HEK293 (cell line): ENCODE measurements at regions not wholly inside any gene's neighbourhood (a gene's known extent, or its start where the extent isn't known, plus 50 kb on each side); places are given as distances from the start of the nearest gene placed in this dataset.
"Not testable (repeated sequence)": the region's sequence is repeated elsewhere in the genome, so short reads cannot be mapped to it uniquely, and the experiment has no call there.

Experiments used
- CTCF ChIA-PET: fragments of 350-600 bp; formaldehyde crosslinking; extraction: SDS; loops from one replicate; lab custom pipeline; 2021; ENCODE audit warnings: antibody characterized with exemption; lab: Yijun Ruan, JAX
- POLR2A ChIA-PET: fragments of 300-600 bp; formaldehyde crosslinking; extraction: SDS; loops from one replicate; lab custom pipeline; 2020; ENCODE audit warnings: antibody characterized with exemption, inconsistent platforms; lab: Yijun Ruan, JAX
- H3K27ac ChIP-seq: fragments of 200-500 bp; sonication (Bioruptor generic); 2 replicates; pipeline ENCODE4 v1.5.1; 2014; ENCODE audit warnings: low read depth, low read length, control low read depth, inconsistent platforms; ENCODE audit errors: extremely low read depth
- H3K36me3 ChIP-seq, 2 experiments: fragments of 200-500 bp in 1 of 2; sonication (Bioruptor generic) in 1 of 2; 1 replicate in 1 of 2; 2 replicates in 1 of 2; pipeline ENCODE4 v1.5.1; 2014 to 2017; ENCODE audit warnings: inconsistent platforms in 2 of 2, low read length in 2 of 2; ENCODE audit not compliant: control insufficient read depth in 2 of 2, insufficient read depth in 1 of 2
- H3K4me1 ChIP-seq: fragments of 200-500 bp; sonication (Bioruptor generic); 2 replicates; pipeline ENCODE4 v1.5.1; 2014; ENCODE audit warnings: mild to moderate bottlenecking, low read length, inconsistent platforms; ENCODE audit not compliant: control insufficient read depth, insufficient read depth
- H3K4me3 ChIP-seq: 2 replicates; pipeline ENCODE4 v1.5.1; 2011; ENCODE audit warnings: low read depth, mild to moderate bottlenecking, control low read depth, low read length, moderate library complexity
- H3K9me3 ChIP-seq: fragments of 200-500 bp; sonication (Bioruptor generic); 2 replicates; pipeline ENCODE4 v1.5.1; 2014; ENCODE audit warnings: low read depth, low read length, inconsistent platforms; ENCODE audit not compliant: control insufficient read depth, insufficient read depth
- GLIS2 ChIP-seq: fragments of 450-650 bp; formaldehyde crosslinking; IDR thresholded peaks from 2 replicates; pipeline ENCODE4 v1.5.1; 2016; ENCODE audit warnings: missing biosample characterization, missing genetic modification characterization
- HOXC10 ChIP-seq: sonication (generic); formaldehyde crosslinking; IDR thresholded peaks from 2 replicates; pipeline ENCODE4 v1.8.1; 2023; ENCODE audit warnings: mild to moderate bottlenecking, missing genetic modification reagents
- MEIS1 ChIP-seq: sonication (generic); formaldehyde crosslinking; IDR thresholded peaks from 2 replicates; pipeline ENCODE4 v1.8.1; 2022; ENCODE audit warnings: missing genetic modification reagents, mild to moderate bottlenecking, borderline replicate concordance
- REST ChIP-seq: fragments of 450-650 bp; formaldehyde crosslinking; IDR thresholded peaks from 2 replicates; pipeline ENCODE4 v1.5.1; 2016; ENCODE audit warnings: missing biosample characterization, missing genetic modification characterization
- SP3 ChIP-seq: fragments of 450-650 bp; formaldehyde crosslinking; IDR thresholded peaks from 2 replicates; pipeline ENCODE4 v1.5.1; 2016; ENCODE audit warnings: missing biosample characterization, missing genetic modification characterization
- YY1 ChIP-seq: fragments of 450-650 bp; formaldehyde crosslinking; IDR thresholded peaks from 2 replicates; pipeline ENCODE4 v1.5.1; 2018; ENCODE audit warnings: missing biosample characterization, missing genetic modification characterization
- ZBTB1 ChIP-seq: fragments of 450-650 bp; formaldehyde crosslinking; IDR thresholded peaks from 2 replicates; pipeline ENCODE4 v1.5.1; 2016; ENCODE audit warnings: missing biosample characterization, missing genetic modification characterization
- ZBTB21 ChIP-seq: fragments of 450-650 bp; formaldehyde crosslinking; IDR thresholded peaks from 2 replicates; pipeline ENCODE4 v1.5.1; 2017; ENCODE audit warnings: missing biosample characterization, missing genetic modification characterization
- ZBTB7A ChIP-seq: fragments of 450-650 bp; formaldehyde crosslinking; IDR thresholded peaks from 2 replicates; pipeline ENCODE4 v1.5.1; 2016; ENCODE audit warnings: low read depth, missing biosample characterization, missing genetic modification characterization
- ZIC2 ChIP-seq: fragments of 450-650 bp; formaldehyde crosslinking; IDR thresholded peaks from 2 replicates; pipeline ENCODE4 v1.5.1; 2016; ENCODE audit warnings: missing biosample characterization, missing genetic modification characterization
- ZNF133 ChIP-seq: fragments of 450-650 bp; formaldehyde crosslinking; IDR thresholded peaks from 2 replicates; pipeline ENCODE4 v1.5.1; 2016; ENCODE audit warnings: missing biosample characterization, missing genetic modification characterization
- ZNF174 ChIP-seq: fragments of 450-650 bp; formaldehyde crosslinking; IDR thresholded peaks from 2 replicates; pipeline ENCODE4 v1.5.0; 2017; ENCODE audit warnings: missing biosample characterization, mild to moderate bottlenecking, missing genetic modification characterization
- ZNF202 ChIP-seq: fragments of 450-650 bp; formaldehyde crosslinking; IDR thresholded peaks from 2 replicates; pipeline ENCODE4 v1.5.1; 2016; ENCODE audit warnings: missing biosample characterization, missing genetic modification characterization, borderline replicate concordance
- ZNF239 ChIP-seq: fragments of 450-650 bp; formaldehyde crosslinking; IDR thresholded peaks from 2 replicates; pipeline ENCODE4 v1.5.1; 2016; ENCODE audit warnings: missing biosample characterization, missing genetic modification characterization
- ZNF354C ChIP-seq: fragments of 450-650 bp; formaldehyde crosslinking; IDR thresholded peaks from 2 replicates; pipeline ENCODE4 v1.5.1; 2016; ENCODE audit warnings: missing biosample characterization, missing genetic modification characterization, low read depth, borderline replicate concordance
- ZNF416 ChIP-seq: fragments of 450-650 bp; formaldehyde crosslinking; IDR thresholded peaks from 2 replicates; pipeline ENCODE4 v1.5.1; 2016; ENCODE audit warnings: missing biosample characterization, missing genetic modification characterization
- ZNF513 ChIP-seq: fragments of 450-650 bp; IDR thresholded peaks from 2 replicates; pipeline ENCODE4 v1.5.1; 2018; ENCODE audit warnings: missing biosample characterization, missing genetic modification characterization
- ZNF580 ChIP-seq: fragments of 450-650 bp; formaldehyde crosslinking; IDR thresholded peaks from 2 replicates; pipeline ENCODE4 v1.5.1; 2016; ENCODE audit warnings: missing biosample characterization, missing genetic modification characterization
- ZNF596 ChIP-seq: fragments of 450-650 bp; IDR thresholded peaks from 2 replicates; pipeline ENCODE4 v1.5.0; 2018; ENCODE audit warnings: missing biosample characterization, mild to moderate bottlenecking, missing genetic modification characterization, moderate library complexity
- ZNF701 ChIP-seq: fragments of 450-650 bp; formaldehyde crosslinking; IDR thresholded peaks from 2 replicates; pipeline ENCODE4 v1.5.1; 2016; ENCODE audit warnings: missing biosample characterization, missing genetic modification characterization
- ZNF776 ChIP-seq: fragments of 450-650 bp; formaldehyde crosslinking; IDR thresholded peaks from 2 replicates; pipeline ENCODE4 v1.5.0; 2017; ENCODE audit warnings: missing biosample characterization, missing genetic modification characterization, borderline replicate concordance
- ZSCAN16 ChIP-seq: fragments of 450-650 bp; formaldehyde crosslinking; IDR thresholded peaks from 2 replicates; pipeline ENCODE4 v1.5.1; 2016; ENCODE audit warnings: missing biosample characterization, missing genetic modification characterization
- TF ChIP-seq, protein P1 (sequence below): fragments of 450-650 bp; formaldehyde crosslinking; IDR thresholded peaks from 2 replicates; pipeline ENCODE4 v1.5.1; 2016; ENCODE audit warnings: missing biosample characterization, missing genetic modification characterization

DNA sequence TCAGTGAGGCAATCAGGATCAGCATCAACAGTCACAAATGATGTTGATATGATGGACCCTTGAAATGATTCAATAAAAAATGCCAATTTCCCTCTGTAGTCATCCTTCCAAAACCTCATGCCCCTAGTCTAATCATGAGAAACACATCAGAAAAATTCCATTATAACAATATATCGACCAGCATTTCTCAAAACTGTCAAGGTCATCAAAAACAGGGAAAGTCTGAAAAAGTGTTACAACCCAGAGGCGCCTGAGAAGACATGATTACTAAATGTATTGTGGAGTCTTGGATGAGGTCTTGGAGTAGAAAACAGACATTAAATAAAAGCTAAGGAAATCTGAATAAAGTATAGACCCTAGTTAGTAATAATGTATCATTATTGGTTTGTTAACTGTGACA is 133.8 kb downstream of the SLC35B3 start:
- no peak for TF ChIP-seq ZBTB21 (tag by site-specific recombination)
- TF ChIP-seq ZNF513 = no peak
- no peak for TF ChIP-seq ZNF202 (tag by site-specific recombination)
- no peak for TF ChIP-seq ZNF416 (tag by site-specific recombination)
- no peak for TF ChIP-seq ZBTB1 (tag by site-specific recombination)
- TF ChIP-seq HOXC10 (CRISPR knock-in tag) = no peak
- no peak for TF ChIP-seq SP3 (tag by site-specific recombination)
- TF ChIP-seq ZNF701 (tag by site-specific recombination) = no peak
- no peak for TF ChIP-seq GLIS2 (tag by site-specific recombination)
- TF ChIP-seq, protein P1, sequence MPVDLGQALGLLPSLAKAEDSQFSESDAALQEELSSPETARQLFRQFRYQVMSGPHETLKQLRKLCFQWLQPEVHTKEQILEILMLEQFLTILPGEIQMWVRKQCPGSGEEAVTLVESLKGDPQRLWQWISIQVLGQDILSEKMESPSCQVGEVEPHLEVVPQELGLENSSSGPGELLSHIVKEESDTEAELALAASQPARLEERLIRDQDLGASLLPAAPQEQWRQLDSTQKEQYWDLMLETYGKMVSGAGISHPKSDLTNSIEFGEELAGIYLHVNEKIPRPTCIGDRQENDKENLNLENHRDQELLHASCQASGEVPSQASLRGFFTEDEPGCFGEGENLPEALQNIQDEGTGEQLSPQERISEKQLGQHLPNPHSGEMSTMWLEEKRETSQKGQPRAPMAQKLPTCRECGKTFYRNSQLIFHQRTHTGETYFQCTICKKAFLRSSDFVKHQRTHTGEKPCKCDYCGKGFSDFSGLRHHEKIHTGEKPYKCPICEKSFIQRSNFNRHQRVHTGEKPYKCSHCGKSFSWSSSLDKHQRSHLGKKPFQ (tag by site-specific recombination) = no peak
- TF ChIP-seq MEIS1 (CRISPR knock-in tag) = no peak
- TF ChIP-seq ZIC2 (tag by site-specific recombination) = no peak
- TF ChIP-seq ZNF133 (tag by site-specific recombination) = no peak
- no peak for TF ChIP-seq ZNF596 (tag by site-specific recombination)
- no peak for TF ChIP-seq ZSCAN16 (tag by site-specific recombination)
- H3K4me1 ChIP-seq = no peaks in the 10 kb centered on the region
- ChIA-PET POLR2A (no interaction called here), CTCF (no interaction called here)
- H3K36me3 ChIP-seq = no peaks in the 10 kb centered on the region
- H3K4me3 ChIP-seq = no peak overlapping the region
- H3K27ac ChIP-seq = no peak overlapping the region
- H3K9me3 ChIP-seq = no peaks in the 10 kb centered on the region

DNA sequence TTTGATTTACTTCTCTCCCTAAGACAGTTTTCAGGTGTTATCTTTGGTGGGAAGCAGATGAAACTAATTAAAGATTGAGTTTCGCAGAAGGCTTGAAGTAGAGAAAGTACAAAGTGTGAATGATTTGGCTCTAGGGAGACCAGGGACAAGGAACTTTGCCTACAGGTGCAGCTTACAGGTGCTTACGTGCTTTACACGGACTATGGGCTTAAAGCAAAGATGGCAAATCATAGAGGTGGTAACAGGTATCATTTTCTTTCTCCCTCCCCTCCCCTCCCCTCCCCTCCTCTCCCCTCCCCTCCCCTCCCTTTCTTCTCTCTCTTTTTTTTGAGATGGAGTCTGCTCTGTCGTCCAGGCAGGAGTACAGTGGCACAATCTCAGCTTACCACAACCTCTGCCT is 136.3 kb downstream of the SLC35B3 start:
- no peaks in the 10 kb centered on the region for H3K4me1 ChIP-seq
- CTCF ChIA-PET = no interaction called here
- POLR2A ChIA-PET = no interaction called here
- TF ChIP-seq YY1 (no peak), ZBTB7A (tag by site-specific recombination) (no peak), ZNF133 (tag by site-specific recombination) (no peak), ZNF776 (no peak)
- TF ChIP-seq, all 188 proteins: peak for 0
- H3K36me3 ChIP-seq = no peaks in the 10 kb centered on the region
- H3K4me3 ChIP-seq = no peak overlapping the region
- no peak overlapping the region for H3K27ac ChIP-seq
- H3K9me3 ChIP-seq = no peaks in the 10 kb centered on the region

- POLR2A ChIA-PET, H3K27ac ChIP-seq, H3K36me3 ChIP-seq, H3K4me1 ChIP-seq, H3K9me3 ChIP-seq, H3K4me3 ChIP-seq: not testable (repeated sequence)
- CTCF ChIA-PET = interaction anchor here (0.6 kb wide), 1 partner anchor 75 kb away, joined by 6 read pairs; no protein-coding TSS in a partner anchor
Measured at GRCh38 chr6:8282946-8283345, 152.4 kb downstream of the SLC35B3 start.

- H3K9me3 ChIP-seq = no peaks in the 10 kb centered on the region
- CTCF ChIA-PET = no interaction called here
- H3K4me1 ChIP-seq = no peaks in the 10 kb centered on the region; the same call in 1 of the 2 replicates
- H3K36me3 ChIP-seq = no peaks in the 10 kb centered on the region
- no peak overlapping the region for H3K4me3 ChIP-seq
- H3K27ac ChIP-seq = no peak overlapping the region
- POLR2A ChIA-PET = no interaction called here
- TF ChIP-seq ZNF174 (no peak), ZNF239 (tag by site-specific recombination) (no peak), REST (tag by site-specific recombination) (no peak), ZNF354C (tag by site-specific recombination) (no peak), ZNF580 (no peak)
Measured at GRCh38 chr6:8282380-8282779, 153.0 kb downstream of the SLC35B3 start.
